HL-60 (cell line): ENCODE measurements at regions not wholly inside any gene's neighbourhood (a gene's known extent, or its start where the extent isn't known, plus 50 kb on each side); places are given as distances from the start of the nearest gene placed in this dataset.

Experiments
- CTCF ChIP-seq: IDR thresholded peaks from one replicate; pipeline ENCODE4 v1.5.1; 2011; ENCODE audit warnings: low read length, control low read depth, inconsistent platforms; ENCODE audit not compliant: insufficient read depth
- TF ChIP-seq, protein P1 (sequence below): IDR thresholded peaks from 2 replicates; pipeline ENCODE4 v1.6.1; 2012; ENCODE audit warnings: low read depth; ENCODE audit not compliant: insufficient replicate concordance

- no peak for TF ChIP-seq CTCF
- TF ChIP-seq, protein P1, sequence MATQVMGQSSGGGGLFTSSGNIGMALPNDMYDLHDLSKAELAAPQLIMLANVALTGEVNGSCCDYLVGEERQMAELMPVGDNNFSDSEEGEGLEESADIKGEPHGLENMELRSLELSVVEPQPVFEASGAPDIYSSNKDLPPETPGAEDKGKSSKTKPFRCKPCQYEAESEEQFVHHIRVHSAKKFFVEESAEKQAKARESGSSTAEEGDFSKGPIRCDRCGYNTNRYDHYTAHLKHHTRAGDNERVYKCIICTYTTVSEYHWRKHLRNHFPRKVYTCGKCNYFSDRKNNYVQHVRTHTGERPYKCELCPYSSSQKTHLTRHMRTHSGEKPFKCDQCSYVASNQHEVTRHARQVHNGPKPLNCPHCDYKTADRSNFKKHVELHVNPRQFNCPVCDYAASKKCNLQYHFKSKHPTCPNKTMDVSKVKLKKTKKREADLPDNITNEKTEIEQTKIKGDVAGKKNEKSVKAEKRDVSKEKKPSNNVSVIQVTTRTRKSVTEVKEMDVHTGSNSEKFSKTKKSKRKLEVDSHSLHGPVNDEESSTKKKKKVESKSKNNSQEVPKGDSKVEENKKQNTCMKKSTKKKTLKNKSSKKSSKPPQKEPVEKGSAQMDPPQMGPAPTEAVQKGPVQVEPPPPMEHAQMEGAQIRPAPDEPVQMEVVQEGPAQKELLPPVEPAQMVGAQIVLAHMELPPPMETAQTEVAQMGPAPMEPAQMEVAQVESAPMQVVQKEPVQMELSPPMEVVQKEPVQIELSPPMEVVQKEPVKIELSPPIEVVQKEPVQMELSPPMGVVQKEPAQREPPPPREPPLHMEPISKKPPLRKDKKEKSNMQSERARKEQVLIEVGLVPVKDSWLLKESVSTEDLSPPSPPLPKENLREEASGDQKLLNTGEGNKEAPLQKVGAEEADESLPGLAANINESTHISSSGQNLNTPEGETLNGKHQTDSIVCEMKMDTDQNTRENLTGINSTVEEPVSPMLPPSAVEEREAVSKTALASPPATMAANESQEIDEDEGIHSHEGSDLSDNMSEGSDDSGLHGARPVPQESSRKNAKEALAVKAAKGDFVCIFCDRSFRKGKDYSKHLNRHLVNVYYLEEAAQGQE = no peak
Measured at GRCh38 chr20:24407151-24407550, 62.3 kb upstream of the SYNDIG1 start.
